HL-60 (cell line): ENCODE measurements at regions not wholly inside any gene's neighbourhood (a gene's known extent, or its start where the extent isn't known, plus 50 kb on each side); places are given as distances from the start of the nearest gene placed in this dataset.

Source experiments
- CTCF ChIP-seq: IDR thresholded peaks from one replicate; pipeline ENCODE4 v1.5.1; 2011; ENCODE audit warnings: low read length, control low read depth, inconsistent platforms; ENCODE audit not compliant: insufficient read depth
- GABPA ChIP-seq: IDR thresholded peaks from 2 replicates; pipeline ENCODE4 v1.6.1; 2012; ENCODE audit warnings: low read depth
- POLR2AphosphoS5 ChIP-seq: IDR thresholded peaks from 2 replicates; pipeline ENCODE4 v1.6.1; 2012; ENCODE audit warnings: low read depth
- REST ChIP-seq: IDR thresholded peaks from 2 replicates; pipeline ENCODE4 v1.6.1; 2012; ENCODE audit warnings: low read depth; ENCODE audit not compliant: insufficient replicate concordance

DNA sequence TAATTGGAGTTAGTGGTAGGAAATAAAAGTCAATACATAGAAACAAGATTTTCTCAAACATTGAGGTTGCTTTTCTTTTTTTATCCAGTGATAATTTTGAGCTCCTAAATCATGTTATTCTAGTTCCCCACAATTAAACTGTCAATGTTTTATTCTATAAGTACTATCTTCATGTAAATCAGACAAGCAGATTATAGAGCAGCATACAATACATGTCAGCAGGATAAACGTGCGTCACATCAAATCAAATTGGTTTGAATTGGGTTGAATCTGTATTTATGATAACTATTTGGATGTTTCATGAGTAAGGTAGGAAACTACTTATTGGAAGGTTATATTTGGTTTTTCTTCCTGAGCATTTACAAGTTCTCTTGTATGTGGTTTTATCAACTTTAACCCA is 2028.7 kb downstream of the NCAM2 start:
- TF ChIP-seq CTCF, result no peak
- TF ChIP-seq POLR2AphosphoS5, result no peak
- no peak for TF ChIP-seq GABPA
- TF ChIP-seq REST, result no peak
